HepG2 (cell line): ENCODE measurements at regions not wholly inside any gene's neighbourhood (a gene's known extent, or its start where the extent isn't known, plus 50 kb on each side); places are given as distances from the start of the nearest gene placed in this dataset.
"Not testable (repeated sequence)": the region's sequence is repeated elsewhere in the genome, so short reads cannot be mapped to it uniquely, and the experiment has no call there.

ENCODE experiments used
- ATAC-seq: fragments of 200-7000 bp; cut with Tn5 transposase; 3 replicates; pipeline ENCODE4 v1.9.1; 2020; ENCODE audit warnings: mild to moderate bottlenecking, moderate library complexity
- BruUV-seq: library from RNA; stranded (reverse); fragments of 400-500 nt; replicated peaks from 2 replicates; lab custom pipeline; 2021; lab: Mats Ljungman, UMichigan
- CTCF ChIA-PET: fragments of 300-600 bp; formaldehyde crosslinking; extraction: SDS; loops from one replicate; lab custom pipeline; 2021; ENCODE audit warnings: low total read pairs, inconsistent platforms, low intra/inter-chr PET ratio; lab: Yijun Ruan, JAX
- POLR2A ChIA-PET: fragments of 350-600 bp; sonication (Branson Sonifier 250); formaldehyde crosslinking; loops from one replicate; lab custom pipeline; 2020; ENCODE audit warnings: antibody characterized with exemption, inconsistent platforms; lab: Yijun Ruan, JAX
- DNase-seq: peaks from one replicate; pipeline ENCODE4 v3.0.0-alpha.2; 2015; ENCODE audit warnings: low spot score
- FAIRE-seq: peaks from 3 replicates; lab custom pipeline; 2011; peaks lifted over from hg19 to GRCh38; lab: Jason Lieb, UNC
- H2AFZ ChIP-seq: one replicate; pipeline ENCODE4 v1.6.1; 2011; ENCODE audit warnings: low read length, inconsistent platforms
- H3K27ac ChIP-seq: fragments of 300-600 bp; 3 replicates; pipeline ENCODE4 v1.8.0; 2011; ENCODE audit warnings: mixed run types, mild to moderate bottlenecking, mixed read lengths, low read length, inconsistent platforms; ENCODE audit not compliant: insufficient read depth; ENCODE audit errors: extremely low read length
- H3K27me3 ChIP-seq, 2 experiments: fragments of 200-600 bp in 1 of 2; 2 replicates in 1 of 2; 3 replicates in 1 of 2; pipeline versions ENCODE4 v1.6.0 to v1.8.0; 2011; ENCODE audit warnings: low read length in 2 of 2, mild to moderate bottlenecking in 2 of 2, moderate library complexity in 2 of 2, inconsistent platforms in 1 of 2; ENCODE audit not compliant: insufficient read depth in 2 of 2, control insufficient read depth in 1 of 2
- H3K36me3 ChIP-seq, 2 experiments: fragments of 200-600 bp in 1 of 2; replicated peaks in 1 of 2; 2 replicates in 1 of 2; 3 replicates in 1 of 2; pipeline versions ENCODE4 v1.5.1 to v1.8.0; 2011; ENCODE audit warnings: low read length in 2 of 2, inconsistent platforms in 1 of 2; ENCODE audit not compliant: insufficient read depth in 2 of 2, control insufficient read depth in 1 of 2
- H3K4me1 ChIP-seq: 2 replicates; pipeline ENCODE4 v1.5.1; 2012; ENCODE audit warnings: low read length, inconsistent platforms; ENCODE audit not compliant: insufficient read depth
- H3K4me2 ChIP-seq: 2 replicates; pipeline ENCODE4 v1.6.0; 2011; ENCODE audit warnings: low read depth, low read length, inconsistent platforms
- H3K4me3 ChIP-seq, 3 experiments: fragments of 200-600 bp in 1 of 3; sonication (generic), shearing (Covaris generic) in 1 of 3; replicated peaks in 1 of 3; 2 replicates each; pipeline ENCODE4 v1.5.1; 2011 to 2016; ENCODE audit warnings: low read length in 3 of 3, inconsistent platforms in 2 of 3, low read depth in 2 of 3, mild to moderate bottlenecking in 2 of 3, control low read depth in 1 of 3, mixed read lengths in 1 of 3; ENCODE audit not compliant: insufficient read depth in 1 of 3
- H3K79me2 ChIP-seq: one replicate; pipeline ENCODE4 v1.6.1; 2011; ENCODE audit warnings: low read length, inconsistent platforms; ENCODE audit not compliant: insufficient read depth
- H3K9ac ChIP-seq: 2 replicates; pipeline ENCODE4 v1.6.0; 2011; ENCODE audit warnings: mild to moderate bottlenecking, low read depth, low read length, inconsistent platforms; ENCODE audit not compliant: insufficient read depth
- H3K9me3 ChIP-seq: 2 replicates; pipeline ENCODE4 v1.5.1; 2012; ENCODE audit warnings: mild to moderate bottlenecking, low read length
- H4K20me1 ChIP-seq: 2 replicates; pipeline ENCODE4 v1.6.0; 2011; ENCODE audit warnings: inconsistent platforms, mild to moderate bottlenecking, low read length, moderate library complexity; ENCODE audit not compliant: insufficient read depth
- WGBS: methylation state at CpG from one replicate; pipeline ENCODE4 v1.1.6; 2017; ENCODE audit warnings: low lambda C conversion rate; 5-methylcytosine and 5-hydroxymethylcytosine counted together
- in situ Hi-C: cut with HindIII; loops from 2 replicates; pipeline ENCODE4 v1.10.0; 2017; ENCODE audit warnings: low pct_unique_long_range_greater_than_20kb; ENCODE audit not compliant: extremely low pct_ligation_motif_present
- intact Hi-C: fragments of 100-400 bp; cut with micrococcal nuclease; formaldehyde crosslinking; loops from one replicate; pipeline ENCODE4 v1.10.0; 2022; ENCODE audit not compliant: unreplicated experiment

GRCh38 chr7:6939896-6940295, 113.8 kb upstream of the CCZ1B start:
- H2AFZ ChIP-seq, H3K27ac ChIP-seq, intact Hi-C loops, H3K79me2 ChIP-seq, in situ Hi-C loops, CTCF ChIA-PET, H4K20me1 ChIP-seq, H3K9me3 ChIP-seq, H3K36me3 ChIP-seq, BruUV-seq, DNase-seq, H3K27me3 ChIP-seq, FAIRE-seq, H3K4me2 ChIP-seq, POLR2A ChIA-PET, H3K4me1 ChIP-seq, ATAC-seq, H3K4me3 ChIP-seq, H3K9ac ChIP-seq: not testable (repeated sequence)
- no CpG with 5 or more reads among the region's 17 CpGs for WGBS

GRCh38 chr7:6946873-6947272, 120.8 kb upstream of the CCZ1B start:
- WGBS: 3% methylated on average over 5 of the region's 5 CpGs
- ATAC-seq, H3K9ac ChIP-seq, POLR2A ChIA-PET, H3K36me3 ChIP-seq, FAIRE-seq, H3K4me1 ChIP-seq, intact Hi-C loops, H3K27me3 ChIP-seq, H3K4me3 ChIP-seq, H3K27ac ChIP-seq, H3K4me2 ChIP-seq, DNase-seq, BruUV-seq, H3K79me2 ChIP-seq, CTCF ChIA-PET, H4K20me1 ChIP-seq, H2AFZ ChIP-seq, in situ Hi-C loops, H3K9me3 ChIP-seq: not testable (repeated sequence)

- POLR2A ChIA-PET, BruUV-seq, FAIRE-seq, DNase-seq, H3K9ac ChIP-seq, H3K36me3 ChIP-seq, H3K9me3 ChIP-seq, H3K27ac ChIP-seq, intact Hi-C loops, H3K4me2 ChIP-seq, H2AFZ ChIP-seq, in situ Hi-C loops, H3K4me1 ChIP-seq, CTCF ChIA-PET, H4K20me1 ChIP-seq, H3K27me3 ChIP-seq, H3K79me2 ChIP-seq, ATAC-seq, H3K4me3 ChIP-seq: not testable (repeated sequence)
- 27% methylated on average over 15 of the region's 15 CpGs for WGBS
Observed at GRCh38 chr7:6950231-6950630, 124.2 kb upstream of the CCZ1B start.
